Fibroblast of lung (primary cell): ENCODE measurements at regions not wholly inside any gene's neighbourhood (a gene's known extent, or its start where the extent isn't known, plus 50 kb on each side); places are given as distances from the start of the nearest gene placed in this dataset.

Experiments
- CTCF ChIP-seq, 2 donors: IDR thresholded peaks in 1 of 2; conservative IDR thresholded peaks in 1 of 2; 1 replicate in 1 of 2; 2 replicates in 1 of 2; pipeline ENCODE4 v1.5.1; 2011 to 2012; ENCODE audit warnings: low read length in 2 of 2, control low read depth in 1 of 2, inconsistent platforms in 1 of 2, low read depth in 1 of 2, mild to moderate bottlenecking in 1 of 2
- EZH2 ChIP-seq: IDR thresholded peaks from 2 replicates; pipeline ENCODE4 v1.5.1; 2012; ENCODE audit warnings: low read length, control low read depth, mild to moderate bottlenecking; ENCODE audit errors: missing control alignments

- no peak for TF ChIP-seq CTCF (conservative IDR thresholded peaks at IDR 0.05 in 1 of 2, IDR thresholded peaks at IDR 0.05 in 1 of 2; ENCODE audit: low read depth in 1 of 2, low read length in 2 of 2)
- TF ChIP-seq EZH2: no peak
These were observed 571.1 kb upstream of the SOX11 start for GRCh38 chr2:5121121-5121520.
